ENCODE measurements at regions not wholly inside any gene's neighbourhood (a gene's known extent, or its start where the extent isn't known, plus 50 kb on each side); places are given as distances from the start of the nearest gene placed in this dataset.

DNA sequence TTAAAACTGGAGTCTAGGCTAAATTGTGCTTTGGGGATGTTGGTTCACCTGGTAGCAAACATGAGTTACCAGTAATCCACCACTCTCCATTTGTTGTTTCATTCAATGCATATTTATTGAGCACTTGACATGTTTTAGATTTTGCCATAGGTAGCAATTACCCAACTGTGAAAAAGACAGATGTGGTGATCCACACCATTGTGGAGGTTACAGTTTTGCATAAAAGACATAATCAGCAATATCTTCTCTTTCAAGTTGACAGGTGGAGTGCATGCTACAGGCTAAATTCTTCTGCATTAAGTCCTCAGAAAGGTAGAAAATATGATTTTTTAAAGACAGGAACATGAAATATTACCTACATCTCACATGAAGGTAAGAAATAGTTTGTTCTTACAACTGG lies 143.0 kb upstream of the TSHZ2 start:
- Histone ChIP-seq H3K9me3 (replicated peaks; ENCODE audit: control insufficient read depth, insufficient read depth, low read length) (no peaks in the 10 kb centered on the region), H3K4me1 (ENCODE audit: control insufficient read depth, insufficient read depth, low read length) (no peaks in the 10 kb centered on the region), H3K4me2 (ENCODE audit: control insufficient read depth, insufficient read depth) (no peak overlapping the region), H4K20me1 (ENCODE audit: control insufficient read depth, insufficient read depth) (no peaks in the 10 kb centered on the region), H3K27me3 (replicated peaks in 1 of 2; ENCODE audit: control insufficient read depth in 2 of 2, insufficient read depth in 2 of 2, low read length in 1 of 2) (no peaks in the 10 kb centered on the region), H3K36me3 (ENCODE audit: control insufficient read depth in 2 of 2, insufficient read depth in 2 of 2, low read length in 1 of 2) (no peaks in the 10 kb centered on the region), H3K27ac (ENCODE audit: control insufficient read depth, insufficient read depth) (no peak overlapping the region), H3K9ac (ENCODE audit: control insufficient read depth, insufficient read depth, low read length) (no peak overlapping the region), H3K79me2 (ENCODE audit: control insufficient read depth, insufficient read depth, low read length) (no peaks in the 10 kb centered on the region), H2AFZ (ENCODE audit: control insufficient read depth, low read depth, low read length) (no peak overlapping the region), H3K4me3 (no peak overlapping the region)
- SMC1A ChIA-PET (ENCODE audit: uncharacterized antibody, unreplicated experiment), result no interaction called here
- POLR2A ChIA-PET, result no interaction called here
- FAIRE-seq (no peak), ATAC-seq (no peak), DNase-seq (ENCODE audit: low read depth, low spot score) (no peak)
- CTCF ChIA-PET, result no interaction called here
- BruUV-seq (replicated peaks), result no TSS peak
- intact Hi-C loops (cut with micrococcal nuclease; ENCODE audit: unreplicated experiment) (no loop called here), in situ Hi-C loops (cut with MboI) (no loop called here)
- TF ChIP-seq RFX5 (IDR thresholded peaks at IDR 0.05; ENCODE audit: low read depth, low read length) (no peak), LARP7 (IDR thresholded peaks at IDR 0.05) (no peak), CHD1 (IDR thresholded peaks at IDR 0.05; ENCODE audit: low read depth, low read length) (no peak), POLR2AphosphoS2 (IDR thresholded peaks at IDR 0.05; ENCODE audit: low read depth, low read length) (no peak), BCL11A (IDR thresholded peaks at IDR 0.05; ENCODE audit: low read depth, low read length) (no peak), NFIC (IDR thresholded peaks at IDR 0.05; ENCODE audit: low read depth, low read length) (no peak), KLF5 (IDR thresholded peaks at IDR 0.05; ENCODE audit: partially characterized antibody) (no peak), MXI1 (IDR thresholded peaks at IDR 0.05; ENCODE audit: low read depth, low read length) (no peak), CHD2 (IDR thresholded peaks at IDR 0.05; ENCODE audit: borderline replicate concordance, low read depth, low read length) (no peak), WRNIP1 (IDR thresholded peaks at IDR 0.05; ENCODE audit: borderline replicate concordance, low read depth, low read length) (no peak), CHD4 (IDR thresholded peaks at IDR 0.05) (no peak)
- TF ChIP-seq, protein P1, sequence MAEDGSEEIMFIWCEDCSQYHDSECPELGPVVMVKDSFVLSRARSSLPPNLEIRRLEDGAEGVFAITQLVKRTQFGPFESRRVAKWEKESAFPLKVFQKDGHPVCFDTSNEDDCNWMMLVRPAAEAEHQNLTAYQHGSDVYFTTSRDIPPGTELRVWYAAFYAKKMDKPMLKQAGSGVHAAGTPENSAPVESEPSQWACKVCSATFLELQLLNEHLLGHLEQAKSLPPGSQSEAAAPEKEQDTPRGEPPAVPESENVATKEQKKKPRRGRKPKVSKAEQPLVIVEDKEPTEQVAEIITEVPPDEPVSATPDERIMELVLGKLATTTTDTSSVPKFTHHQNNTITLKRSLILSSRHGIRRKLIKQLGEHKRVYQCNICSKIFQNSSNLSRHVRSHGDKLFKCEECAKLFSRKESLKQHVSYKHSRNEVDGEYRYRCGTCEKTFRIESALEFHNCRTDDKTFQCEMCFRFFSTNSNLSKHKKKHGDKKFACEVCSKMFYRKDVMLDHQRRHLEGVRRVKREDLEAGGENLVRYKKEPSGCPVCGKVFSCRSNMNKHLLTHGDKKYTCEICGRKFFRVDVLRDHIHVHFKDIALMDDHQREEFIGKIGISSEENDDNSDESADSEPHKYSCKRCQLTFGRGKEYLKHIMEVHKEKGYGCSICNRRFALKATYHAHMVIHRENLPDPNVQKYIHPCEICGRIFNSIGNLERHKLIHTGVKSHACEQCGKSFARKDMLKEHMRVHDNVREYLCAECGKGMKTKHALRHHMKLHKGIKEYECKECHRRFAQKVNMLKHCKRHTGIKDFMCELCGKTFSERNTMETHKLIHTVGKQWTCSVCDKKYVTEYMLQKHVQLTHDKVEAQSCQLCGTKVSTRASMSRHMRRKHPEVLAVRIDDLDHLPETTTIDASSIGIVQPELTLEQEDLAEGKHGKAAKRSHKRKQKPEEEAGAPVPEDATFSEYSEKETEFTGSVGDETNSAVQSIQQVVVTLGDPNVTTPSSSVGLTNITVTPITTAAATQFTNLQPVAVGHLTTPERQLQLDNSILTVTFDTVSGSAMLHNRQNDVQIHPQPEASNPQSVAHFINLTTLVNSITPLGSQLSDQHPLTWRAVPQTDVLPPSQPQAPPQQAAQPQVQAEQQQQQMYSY (CRISPR knock-in tag; IDR thresholded peaks at IDR 0.05), result no peak
- TF ChIP-seq, protein P2, sequence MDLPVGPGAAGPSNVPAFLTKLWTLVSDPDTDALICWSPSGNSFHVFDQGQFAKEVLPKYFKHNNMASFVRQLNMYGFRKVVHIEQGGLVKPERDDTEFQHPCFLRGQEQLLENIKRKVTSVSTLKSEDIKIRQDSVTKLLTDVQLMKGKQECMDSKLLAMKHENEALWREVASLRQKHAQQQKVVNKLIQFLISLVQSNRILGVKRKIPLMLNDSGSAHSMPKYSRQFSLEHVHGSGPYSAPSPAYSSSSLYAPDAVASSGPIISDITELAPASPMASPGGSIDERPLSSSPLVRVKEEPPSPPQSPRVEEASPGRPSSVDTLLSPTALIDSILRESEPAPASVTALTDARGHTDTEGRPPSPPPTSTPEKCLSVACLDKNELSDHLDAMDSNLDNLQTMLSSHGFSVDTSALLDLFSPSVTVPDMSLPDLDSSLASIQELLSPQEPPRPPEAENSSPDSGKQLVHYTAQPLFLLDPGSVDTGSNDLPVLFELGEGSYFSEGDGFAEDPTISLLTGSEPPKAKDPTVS (IDR thresholded peaks at IDR 0.05; ENCODE audit: low read depth, low read length), result no peak
- RAD21 ChIA-PET (ENCODE audit: unreplicated experiment), result no interaction called here

Measured in GM12878 (cell line).